HUES6 (cell line): ENCODE measurements at regions not wholly inside any gene's neighbourhood (a gene's known extent, or its start where the extent isn't known, plus 50 kb on each side); places are given as distances from the start of the nearest gene placed in this dataset.

ENCODE experiments used
- H3K27ac ChIP-seq: 2 replicates; pipeline ENCODE4 v1.7.0; 2013; ENCODE audit warnings: low read depth, mild to moderate bottlenecking, low read length, inconsistent platforms
- H3K27me3 ChIP-seq: 2 replicates; pipeline ENCODE4 v1.6.1; 2013; ENCODE audit warnings: low read length; ENCODE audit not compliant: control insufficient read depth, insufficient read depth
- H3K36me3 ChIP-seq: 2 replicates; pipeline ENCODE4 v1.6.1; 2013; ENCODE audit warnings: low read length; ENCODE audit not compliant: control insufficient read depth, insufficient read depth
- H3K4me1 ChIP-seq: 2 replicates; pipeline ENCODE4 v1.6.1; 2013; ENCODE audit warnings: low read length; ENCODE audit not compliant: control insufficient read depth, insufficient read depth
- H3K4me3 ChIP-seq: 2 replicates; pipeline ENCODE4 v1.5.1; 2013; ENCODE audit warnings: low read depth, low read length
- H3K9ac ChIP-seq: one replicate; pipeline ENCODE4 v1.6.1; 2013; ENCODE audit warnings: mild to moderate bottlenecking, low read length
- H3K9me3 ChIP-seq: 2 replicates; pipeline ENCODE4 v1.6.1; 2013; ENCODE audit warnings: low read depth, low read length; ENCODE audit not compliant: control insufficient read depth, insufficient read depth

GRCh38 chr9:23326597-23326996 lies 499.4 kb downstream of the ELAVL2 start:
- Histone ChIP-seq H3K27ac (no peak overlapping the region), H3K36me3 (no peaks in the 10 kb centered on the region), H3K9me3 (peaks cover 11% of the 10 kb centered on the region), H3K4me3 (no peak overlapping the region), H3K27me3 (peaks cover 22% of the 10 kb centered on the region; the same call in 1 of the 2 replicates), H3K9ac (no peak overlapping the region), H3K4me1 (no peaks in the 10 kb centered on the region)

- Histone ChIP-seq H3K9me3 (0 out of 2 replicates have a peak, but pooled peaks cover 4% of the 10 kb centered on the region), H3K27me3 (no peaks in the 10 kb centered on the region), H3K4me3 (no peak overlapping the region), H3K9ac (no peak overlapping the region), H3K4me1 (no peaks in the 10 kb centered on the region), H3K27ac (no peak overlapping the region), H3K36me3 (no peaks in the 10 kb centered on the region)
Measured at GRCh38 chr9:23341346-23341745, 484.7 kb downstream of the ELAVL2 start.

- no peaks in the 10 kb centered on the region for H3K27me3 ChIP-seq
- H3K36me3 ChIP-seq, result no peaks in the 10 kb centered on the region
- H3K4me3 ChIP-seq, result no peak overlapping the region
- no peaks in the 10 kb centered on the region for H3K4me1 ChIP-seq
- 0 out of 2 replicates have a peak, but pooled peaks cover 4% of the 10 kb centered on the region for H3K9me3 ChIP-seq
- no peak overlapping the region for H3K27ac ChIP-seq
- H3K9ac ChIP-seq, result no peak overlapping the region
Measured at GRCh38 chr9:23342291-23342690, 483.7 kb downstream of the ELAVL2 start.

- 0 out of 2 replicates have a peak, but pooled peaks cover 4% of the 10 kb centered on the region for H3K9me3 ChIP-seq
- H3K4me1 ChIP-seq, result no peaks in the 10 kb centered on the region
- H3K36me3 ChIP-seq, result no peaks in the 10 kb centered on the region
- H3K4me3 ChIP-seq, result no peak overlapping the region
- H3K27ac ChIP-seq, result no peak overlapping the region
- H3K27me3 ChIP-seq, result no peaks in the 10 kb centered on the region
- H3K9ac ChIP-seq, result no peak overlapping the region
Measured at GRCh38 chr9:23343226-23343625, 482.8 kb downstream of the ELAVL2 start.

- Histone ChIP-seq H3K27ac (no peak overlapping the region), H3K9me3 (peaks cover 29% of the 10 kb centered on the region), H3K36me3 (no peaks in the 10 kb centered on the region), H3K9ac (no peak overlapping the region), H3K4me1 (no peaks in the 10 kb centered on the region), H3K27me3 (no peaks in the 10 kb centered on the region), H3K4me3 (no peak overlapping the region)
Measured at GRCh38 chr9:23361096-23361495, 464.9 kb downstream of the ELAVL2 start.

GRCh38 chr9:23372703-23373102 lies 453.3 kb downstream of the ELAVL2 start:
- Histone ChIP-seq H3K9ac (no peak overlapping the region), H3K27ac (no peak overlapping the region), H3K27me3 (no peaks in the 10 kb centered on the region), H3K36me3 (no peaks in the 10 kb centered on the region), H3K4me1 (no peaks in the 10 kb centered on the region), H3K9me3 (no peaks in the 10 kb centered on the region), H3K4me3 (no peak overlapping the region)

- Histone ChIP-seq H3K36me3 (no peaks in the 10 kb centered on the region), H3K27me3 (no peaks in the 10 kb centered on the region), H3K27ac (no peak overlapping the region), H3K4me3 (no peak overlapping the region), H3K4me1 (no peaks in the 10 kb centered on the region), H3K9me3 (no peaks in the 10 kb centered on the region), H3K9ac (no peak overlapping the region)
Measured at GRCh38 chr9:23375511-23375910, 450.5 kb downstream of the ELAVL2 start.

GRCh38 chr9:23379842-23380241 lies 446.2 kb downstream of the ELAVL2 start:
- Histone ChIP-seq H3K9ac (no peak overlapping the region), H3K4me1 (no peaks in the 10 kb centered on the region), H3K36me3 (no peaks in the 10 kb centered on the region), H3K27ac (no peak overlapping the region), H3K4me3 (no peak overlapping the region), H3K9me3 (0 out of 2 replicates have a peak, but pooled peaks cover 3% of the 10 kb centered on the region), H3K27me3 (no peaks in the 10 kb centered on the region)

GRCh38 chr9:23380821-23381220 lies 445.2 kb downstream of the ELAVL2 start:
- Histone ChIP-seq H3K4me3 (no peak overlapping the region), H3K9ac (no peak overlapping the region), H3K9me3 (0 out of 2 replicates have a peak, but pooled peaks cover 3% of the 10 kb centered on the region), H3K27me3 (no peaks in the 10 kb centered on the region), H3K4me1 (no peaks in the 10 kb centered on the region), H3K27ac (no peak overlapping the region), H3K36me3 (no peaks in the 10 kb centered on the region)

GRCh38 chr9:23382418-23382817 lies 443.6 kb downstream of the ELAVL2 start:
- H3K4me3 ChIP-seq, result no peak overlapping the region
- H3K9me3 ChIP-seq, result 0 out of 2 replicates have a peak, but pooled peaks cover 3% of the 10 kb centered on the region
- no peak overlapping the region for H3K9ac ChIP-seq
- no peaks in the 10 kb centered on the region for H3K27me3 ChIP-seq
- H3K4me1 ChIP-seq, result no peaks in the 10 kb centered on the region
- no peaks in the 10 kb centered on the region for H3K36me3 ChIP-seq
- no peak overlapping the region for H3K27ac ChIP-seq

- Histone ChIP-seq H3K4me1 (no peaks in the 10 kb centered on the region), H3K4me3 (no peak overlapping the region), H3K36me3 (no peaks in the 10 kb centered on the region), H3K27ac (no peak overlapping the region), H3K27me3 (no peaks in the 10 kb centered on the region), H3K9me3 (no peaks in the 10 kb centered on the region), H3K9ac (no peak overlapping the region)
Measured at GRCh38 chr9:23394189-23394588, 431.9 kb downstream of the ELAVL2 start.

GRCh38 chr9:23408874-23409273 lies 417.2 kb downstream of the ELAVL2 start:
- Histone ChIP-seq H3K27me3 (no peaks in the 10 kb centered on the region), H3K9me3 (no peaks in the 10 kb centered on the region), H3K4me1 (no peaks in the 10 kb centered on the region), H3K4me3 (no peak overlapping the region), H3K27ac (no peak overlapping the region), H3K9ac (no peak overlapping the region), H3K36me3 (no peaks in the 10 kb centered on the region)
